ENCODE measurements at regions not wholly inside any gene's neighbourhood (a gene's known extent, or its start where the extent isn't known, plus 50 kb on each side); places are given as distances from the start of the nearest gene placed in this dataset.

DNA sequence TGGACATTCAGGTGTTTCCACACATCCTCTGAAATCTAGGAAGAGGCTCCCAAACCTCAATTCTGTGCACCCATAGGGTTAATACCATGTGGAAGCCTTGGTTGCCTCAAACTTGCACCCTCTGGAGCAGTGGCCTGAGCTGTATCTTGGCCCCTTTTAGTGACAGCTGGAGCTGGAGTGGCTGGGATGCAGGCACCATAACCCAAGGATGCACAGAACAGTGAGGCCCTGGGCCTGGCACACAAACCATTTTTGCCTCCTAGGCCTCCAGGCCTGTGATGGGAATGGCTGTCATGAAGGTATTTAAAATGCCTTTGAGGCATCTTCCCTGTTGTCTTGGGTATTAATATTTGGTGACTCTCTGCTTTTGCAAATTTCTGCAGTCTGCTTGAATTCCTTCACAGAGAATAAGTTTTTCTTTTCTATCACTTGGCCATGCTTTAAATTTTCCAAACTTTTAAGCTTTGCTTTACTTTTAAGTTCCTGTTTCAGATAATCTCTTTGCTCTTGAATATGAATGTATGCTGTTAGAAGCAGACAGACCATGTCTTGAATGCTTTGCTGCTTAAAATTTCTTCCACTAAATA lies 1594.5 kb upstream of the PCDH20 start:
- DNase-seq = no peak
- TF ChIP-seq GATA1 (IDR thresholded peaks at IDR 0.05; ENCODE audit: low read depth, low read length) = no peak
- TF ChIP-seq POLR2A (IDR thresholded peaks at IDR 0.05; ENCODE audit: low read length) = no peak

DNA sequence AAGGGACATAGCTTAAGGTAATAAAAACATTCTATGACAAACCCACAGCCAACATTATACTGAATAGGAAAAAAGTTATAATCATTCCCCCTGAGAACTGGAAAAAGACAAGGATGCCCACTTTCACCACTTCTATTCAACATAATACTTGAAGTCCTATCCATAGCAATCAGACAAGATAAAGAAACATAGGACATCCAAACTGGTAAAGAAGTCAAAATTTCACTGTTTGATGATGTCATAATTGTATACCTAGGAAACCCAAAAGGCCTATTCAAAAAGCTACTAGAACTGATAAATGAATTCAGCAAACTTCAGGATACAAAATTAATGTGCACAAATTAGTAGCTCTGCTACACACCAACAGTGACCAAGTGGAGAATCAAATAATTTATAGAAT lies 1590.0 kb upstream of the PCDH20 start:
- no peak for DNase-seq
- TF ChIP-seq POLR2A (IDR thresholded peaks at IDR 0.05; ENCODE audit: low read length) = no peak

DNA sequence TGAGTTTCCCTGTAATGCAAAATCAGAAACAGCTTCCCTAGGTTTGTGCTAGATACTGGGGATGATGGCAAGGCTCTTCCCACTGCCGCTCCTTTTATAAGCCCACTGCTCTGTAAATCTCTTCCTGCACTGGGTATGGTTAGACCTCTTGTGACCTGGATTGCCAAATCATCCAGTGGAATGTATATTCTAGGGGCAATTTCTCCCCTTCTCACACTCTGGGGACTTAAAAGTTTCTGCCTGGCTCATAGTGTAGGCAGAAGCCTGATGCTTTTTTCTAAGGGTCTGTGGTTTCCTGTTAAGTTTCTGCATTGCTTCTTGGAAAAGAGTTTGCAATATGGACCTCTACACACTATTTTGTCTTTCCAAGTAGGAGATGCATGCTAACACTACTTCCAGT lies 1582.0 kb upstream of the PCDH20 start:
- no peak for DNase-seq
- no peak for TF ChIP-seq POLR2A (IDR thresholded peaks at IDR 0.05; ENCODE audit: low read length)

DNA sequence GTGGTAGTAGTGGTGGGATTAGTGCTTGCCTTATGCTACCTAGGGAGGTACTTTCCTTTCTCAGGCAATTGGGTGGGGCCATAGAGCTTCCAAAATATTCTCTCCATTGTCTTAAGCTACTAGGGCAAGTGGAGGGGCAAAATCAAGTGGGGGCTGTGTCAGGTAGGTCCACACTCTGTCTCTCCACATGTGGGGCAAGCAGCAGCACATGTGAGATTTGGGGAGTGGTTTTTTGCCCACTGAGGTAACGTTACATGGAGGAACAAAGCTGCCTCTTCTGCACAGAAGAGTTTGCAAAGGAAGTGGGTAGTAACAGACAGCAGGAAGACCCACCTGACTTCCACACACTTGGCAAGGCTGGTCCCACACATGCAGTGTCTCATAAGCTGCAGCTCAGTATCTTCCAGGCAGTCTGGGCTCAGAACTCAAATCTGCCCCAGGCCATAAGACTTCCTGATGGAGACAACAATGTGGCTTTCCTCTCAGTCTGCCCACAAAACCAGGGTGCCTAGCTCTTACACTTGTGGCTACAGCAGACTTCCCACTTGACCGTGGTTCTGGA lies 1581.5 kb upstream of the PCDH20 start:
- TF ChIP-seq GATA1 (IDR thresholded peaks at IDR 0.05; ENCODE audit: low read depth, low read length) (no peak), POLR2A (IDR thresholded peaks at IDR 0.05; ENCODE audit: low read length) (no peak)
- DNase-seq = no peak

DNA sequence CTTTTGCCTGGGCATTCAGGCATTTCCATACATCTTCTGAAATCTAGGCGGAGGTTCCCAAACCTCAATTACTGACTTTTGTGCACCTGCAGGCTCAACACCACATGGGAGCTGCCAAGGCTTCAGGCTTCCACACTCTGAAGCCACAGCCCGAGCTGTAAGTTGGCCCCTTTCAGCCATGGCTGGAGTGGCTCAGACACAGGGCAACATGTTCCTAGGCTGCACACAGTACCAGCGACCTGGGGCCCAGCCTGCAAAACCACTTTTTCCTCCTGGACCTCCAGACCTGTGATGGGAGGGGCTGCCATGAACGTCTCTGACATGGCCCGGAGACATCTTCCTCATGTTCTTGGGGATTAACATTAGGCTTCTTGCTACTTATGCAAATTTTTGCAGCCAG lies 1558.2 kb upstream of the PCDH20 start:
- TF ChIP-seq GATA1 (IDR thresholded peaks at IDR 0.05; ENCODE audit: low read depth, low read length) (no peak), POLR2A (IDR thresholded peaks at IDR 0.05; ENCODE audit: low read length) (no peak)

DNA sequence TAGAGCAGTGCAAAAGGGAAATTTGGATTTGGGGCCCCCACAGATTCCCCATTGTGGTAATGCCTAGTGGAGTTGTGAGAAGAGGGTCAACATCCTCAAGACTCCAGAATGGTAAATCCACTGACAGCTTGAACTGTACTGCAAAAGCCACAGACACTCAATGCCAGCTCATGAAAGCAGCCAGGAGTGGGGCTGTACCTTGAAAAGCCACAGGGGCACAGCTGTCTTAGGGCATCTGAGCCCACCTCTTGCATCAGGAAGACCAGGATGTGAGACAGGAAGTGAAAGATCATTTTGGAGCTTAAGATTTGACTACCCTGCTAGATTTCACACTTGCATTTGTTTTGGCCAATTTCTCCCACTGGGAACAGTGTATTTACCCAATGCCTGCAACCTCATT lies 1548.9 kb upstream of the PCDH20 start:
- no peak for DNase-seq
- TF ChIP-seq GATA1 (IDR thresholded peaks at IDR 0.05; ENCODE audit: low read depth, low read length) = no peak
- TF ChIP-seq POLR2A (IDR thresholded peaks at IDR 0.05; ENCODE audit: low read length) = no peak

More for the DNA sequence above, 1558.2 kb upstream of the PCDH20 start:
- no peak for DNase-seq

DNA sequence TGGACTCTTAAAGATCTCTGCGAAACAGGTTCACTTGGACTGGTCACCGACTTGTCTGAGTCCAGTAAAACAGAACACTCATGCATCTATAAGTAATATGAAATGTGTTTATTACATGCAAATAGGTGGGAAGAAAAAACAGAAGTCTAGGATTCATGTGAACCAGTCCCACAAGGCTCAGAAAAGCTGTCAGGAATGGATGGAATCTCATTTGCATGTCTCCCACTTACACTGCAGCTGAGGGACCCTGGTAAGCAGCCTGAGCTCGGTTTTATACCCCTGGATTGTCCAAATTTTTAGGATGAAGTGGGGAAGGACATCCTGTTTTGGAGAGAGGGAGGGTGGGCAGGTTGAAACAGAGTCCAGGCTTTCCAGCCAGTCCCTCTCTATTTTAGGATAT lies 1545.1 kb upstream of the PCDH20 start:
- TF ChIP-seq POLR2A (IDR thresholded peaks at IDR 0.05; ENCODE audit: low read length) (no peak), GATA1 (IDR thresholded peaks at IDR 0.05; ENCODE audit: low read depth, low read length) (no peak)
- DNase-seq = no peak

DNA sequence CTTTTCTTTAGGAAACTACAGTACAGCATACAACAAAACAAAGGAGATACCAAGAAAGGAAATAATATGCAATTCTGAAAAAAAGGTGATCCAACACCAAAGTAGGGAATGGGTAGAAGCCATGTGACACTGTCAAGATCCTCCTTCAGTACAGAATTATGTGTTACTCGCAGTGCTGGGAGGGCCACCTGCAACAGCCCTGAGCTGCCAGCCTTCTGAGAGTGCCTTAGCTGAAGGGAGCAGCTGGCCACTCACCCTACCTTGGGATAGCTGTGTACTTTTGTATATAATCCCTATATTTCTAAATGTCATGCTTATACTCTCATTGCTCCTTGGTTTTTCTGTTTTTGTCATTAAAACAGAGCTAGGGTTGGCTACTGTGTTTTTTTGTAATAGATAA lies 1518.2 kb upstream of the PCDH20 start:
- DNase-seq = no peak
- TF ChIP-seq GATA1 (IDR thresholded peaks at IDR 0.05; ENCODE audit: low read depth, low read length) (no peak), POLR2A (IDR thresholded peaks at IDR 0.05; ENCODE audit: low read length) (no peak)

DNA sequence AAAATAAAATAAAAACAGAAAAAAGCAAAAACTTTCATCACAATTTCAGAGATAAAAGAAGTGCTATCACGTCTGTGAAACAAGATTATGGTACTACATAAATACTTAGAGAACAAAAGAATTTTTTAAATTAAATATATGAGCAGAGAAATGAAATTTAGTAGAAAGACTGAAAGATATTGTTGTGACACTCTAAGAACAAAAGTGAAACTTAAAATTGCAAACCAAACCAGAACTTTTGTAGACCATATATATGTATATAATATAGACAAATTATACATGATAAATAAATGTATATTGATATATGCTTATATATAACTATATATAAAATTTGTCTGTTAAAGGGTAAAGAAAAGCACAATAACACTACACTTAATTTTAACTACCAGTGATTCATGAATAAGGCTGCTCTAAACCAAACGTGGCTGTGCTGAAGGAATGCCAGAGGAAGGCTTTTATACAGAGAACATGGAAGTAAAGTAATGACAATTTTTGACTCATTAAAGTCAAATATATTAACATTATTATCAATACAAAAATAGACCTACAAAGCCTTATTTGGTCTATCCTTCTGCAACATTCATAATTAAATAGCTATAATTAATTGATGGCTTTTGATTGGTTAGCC lies 1516.7 kb upstream of the PCDH20 start:
- no peak for DNase-seq
- no peak for TF ChIP-seq GATA1 (IDR thresholded peaks at IDR 0.05; ENCODE audit: low read depth, low read length)
- no peak for TF ChIP-seq POLR2A (IDR thresholded peaks at IDR 0.05; ENCODE audit: low read length)

DNA sequence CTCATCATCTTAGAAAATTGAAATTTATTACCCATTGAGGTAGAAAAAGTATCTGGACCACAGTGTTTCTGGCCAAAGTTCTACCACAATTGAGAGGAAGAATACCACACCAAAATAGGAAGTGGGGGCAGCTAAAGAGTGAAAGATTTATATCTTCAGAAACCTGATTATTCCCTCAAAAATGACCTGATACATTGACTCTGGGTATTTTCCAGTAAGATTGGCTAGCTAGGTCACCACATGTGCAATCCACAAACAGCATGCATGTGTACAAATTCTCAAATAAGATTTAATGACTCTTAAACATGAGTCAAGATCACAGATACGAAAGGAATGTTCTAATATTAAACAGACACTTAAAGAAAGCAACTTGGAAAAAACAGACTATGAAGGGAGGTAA lies 1516.2 kb upstream of the PCDH20 start:
- no peak for TF ChIP-seq GATA1 (IDR thresholded peaks at IDR 0.05; ENCODE audit: low read depth, low read length)
- no peak for TF ChIP-seq POLR2A (IDR thresholded peaks at IDR 0.05; ENCODE audit: low read length)
- DNase-seq = no peak

DNA sequence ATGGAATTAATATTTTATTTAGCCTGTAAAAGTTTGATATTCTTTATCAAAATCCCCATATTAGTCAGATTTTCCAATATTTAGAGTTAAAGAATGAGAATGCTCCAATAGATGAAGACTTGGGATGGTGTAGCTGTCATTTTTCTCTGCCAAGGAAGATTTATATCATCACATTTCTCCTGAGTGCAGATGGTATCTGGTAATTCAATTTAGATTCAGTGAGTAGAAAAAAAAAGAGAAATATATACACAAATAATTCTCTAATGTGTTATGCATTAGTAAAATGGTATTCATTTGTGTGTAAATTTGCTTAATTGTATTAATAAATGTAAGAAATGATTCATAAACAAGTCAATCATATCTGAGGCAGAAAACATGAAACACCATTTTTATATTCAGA lies 1508.7 kb upstream of the PCDH20 start:
- no peak for TF ChIP-seq POLR2A (IDR thresholded peaks at IDR 0.05; ENCODE audit: low read length)
- no peak for TF ChIP-seq GATA1 (IDR thresholded peaks at IDR 0.05; ENCODE audit: low read depth, low read length)

DNA sequence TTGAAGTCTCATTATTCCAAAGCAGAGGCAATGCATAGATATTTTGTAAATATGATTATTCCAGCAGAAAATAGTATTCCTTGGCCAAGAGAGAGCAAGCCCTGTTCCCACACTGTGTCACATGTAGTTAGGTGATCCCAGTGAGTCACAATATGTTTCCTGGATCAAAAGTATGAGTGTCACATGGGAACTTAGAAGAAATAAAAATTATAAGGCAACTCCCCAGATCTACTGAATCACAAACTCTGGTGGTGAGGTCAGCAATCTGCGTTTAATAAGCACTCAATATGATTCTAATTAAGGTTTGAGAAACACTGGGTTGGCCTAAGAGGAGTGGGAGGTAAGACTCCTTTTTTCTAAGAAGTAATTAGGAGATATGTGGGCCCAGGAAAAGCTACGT lies 1504.5 kb upstream of the PCDH20 start:
- TF ChIP-seq GATA1 (IDR thresholded peaks at IDR 0.05; ENCODE audit: low read depth, low read length) (no peak), POLR2A (IDR thresholded peaks at IDR 0.05; ENCODE audit: low read length) (no peak)
- no peak for DNase-seq

More for the DNA sequence above, 1508.7 kb upstream of the PCDH20 start:
- DNase-seq = no peak

DNA sequence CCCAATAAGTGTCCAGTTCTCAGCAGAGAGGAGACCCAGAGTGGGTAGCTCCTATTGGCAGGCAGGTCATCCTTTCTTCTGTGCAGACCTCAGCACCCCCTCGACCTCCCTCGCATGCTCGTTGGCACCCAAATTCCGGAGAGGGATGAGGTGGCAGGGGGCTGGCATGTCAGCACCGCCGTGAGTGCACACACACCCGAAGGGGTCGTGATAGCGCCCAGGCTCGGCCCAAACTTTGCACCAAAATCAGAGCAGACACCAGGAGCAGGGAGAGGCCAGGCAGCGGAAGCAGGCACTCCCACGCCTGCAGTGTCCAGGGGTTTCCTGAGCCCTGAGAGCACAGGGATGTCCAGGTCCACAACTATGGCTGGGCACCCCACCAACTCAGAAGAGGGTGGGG lies 1503.8 kb upstream of the PCDH20 start:
- DNase-seq = no peak
- TF ChIP-seq POLR2A (IDR thresholded peaks at IDR 0.05; ENCODE audit: low read length) (no peak), GATA1 (IDR thresholded peaks at IDR 0.05; ENCODE audit: low read depth, low read length) (no peak)

DNA sequence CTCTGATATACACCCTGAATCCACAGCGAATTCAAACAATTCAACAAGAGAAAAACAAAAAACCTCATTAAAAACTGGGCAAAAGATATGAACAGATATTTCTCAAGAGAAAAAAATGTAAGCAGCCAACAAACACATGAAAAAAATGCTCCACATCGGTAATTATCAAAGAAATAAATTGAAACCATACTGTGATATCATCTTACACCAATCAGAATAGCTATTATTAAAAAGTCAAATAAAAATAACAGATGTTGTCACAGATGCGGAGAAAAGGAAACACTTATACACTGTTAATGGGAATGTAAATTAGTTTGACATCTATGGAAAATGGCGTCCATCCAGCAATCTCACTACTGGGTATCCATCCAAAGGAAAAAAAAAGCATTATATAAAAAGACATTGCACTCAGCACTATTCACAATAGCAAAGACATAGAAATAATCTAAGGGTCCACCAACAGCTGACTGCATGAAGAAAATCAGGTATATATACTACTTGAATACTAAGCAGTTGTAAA lies 1495.0 kb upstream of the PCDH20 start:
- no peak for TF ChIP-seq POLR2A (IDR thresholded peaks at IDR 0.05; ENCODE audit: low read length)
- no peak for TF ChIP-seq GATA1 (IDR thresholded peaks at IDR 0.05; ENCODE audit: low read depth, low read length)

DNA sequence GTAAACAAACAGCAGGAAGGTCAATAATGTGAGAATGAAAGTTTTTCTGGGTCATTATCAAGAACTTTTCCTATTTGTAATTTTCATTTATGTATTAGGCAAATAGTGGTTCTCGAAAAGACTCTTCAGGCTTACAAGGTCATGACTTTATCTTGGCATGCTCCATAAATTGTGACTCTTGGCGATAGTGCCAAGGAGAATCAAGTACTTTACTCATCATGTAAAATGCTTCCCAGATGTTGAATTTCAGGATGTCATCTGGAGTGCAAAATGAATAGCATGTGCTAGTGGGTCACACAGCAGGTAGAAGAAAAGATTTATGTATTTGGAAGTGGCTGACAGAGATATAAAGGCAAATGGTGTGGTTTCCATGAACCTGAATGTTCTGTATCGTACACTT lies 1492.7 kb upstream of the PCDH20 start:
- TF ChIP-seq POLR2A (IDR thresholded peaks at IDR 0.05; ENCODE audit: low read length) (no peak), GATA1 (IDR thresholded peaks at IDR 0.05; ENCODE audit: low read depth, low read length) (no peak)
- no peak for DNase-seq

More for the DNA sequence above, 1495.0 kb upstream of the PCDH20 start:
- no peak for DNase-seq
